Hepatocyte (in vitro differentiated cells): ENCODE measurements at regions not wholly inside any gene's neighbourhood (a gene's known extent, or its start where the extent isn't known, plus 50 kb on each side); places are given as distances from the start of the nearest gene placed in this dataset.

Source experiments
- DNase-seq: peaks from one replicate; pipeline ENCODE4 v3.0.0-alpha.2; 2016; ENCODE audit warnings: low spot score
- H2AFZ ChIP-seq: fragments of 200-600 bp; sonication (generic); 2 replicates; pipeline ENCODE4 v1.6.0; 2016; ENCODE audit warnings: antibody characterized with exemption, mild to moderate bottlenecking
- H3K27ac ChIP-seq: fragments of 200-600 bp; sonication (generic); 2 replicates; pipeline ENCODE4 v1.5.1; 2016; ENCODE audit warnings: mild to moderate bottlenecking
- H3K27me3 ChIP-seq: fragments of 200-600 bp; sonication (generic); 2 replicates; pipeline ENCODE4 v1.6.1; 2016
- H3K36me3 ChIP-seq: fragments of 200-600 bp; sonication (generic); replicated peaks from 2 replicates; pipeline ENCODE4 v1.5.1; 2016; ENCODE audit warnings: low read depth; ENCODE audit not compliant: insufficient read depth
- H3K4me1 ChIP-seq: fragments of 200-600 bp; sonication (generic); 2 replicates; pipeline ENCODE4 v1.5.1; 2016; ENCODE audit warnings: mild to moderate bottlenecking, moderate library complexity; ENCODE audit not compliant: insufficient read depth
- H3K4me2 ChIP-seq: fragments of 200-600 bp; sonication (generic); 2 replicates; pipeline ENCODE4 v1.6.0; 2016
- H3K4me3 ChIP-seq: fragments of 200-600 bp; sonication (generic); 2 replicates; pipeline ENCODE4 v1.5.1; 2016; ENCODE audit warnings: mild to moderate bottlenecking
- H3K79me2 ChIP-seq: fragments of 200-600 bp; sonication (generic); 2 replicates; pipeline ENCODE4 v1.6.0; 2017; ENCODE audit warnings: mild to moderate bottlenecking
- H3K9me2 ChIP-seq: fragments of 200-600 bp; sonication (generic); replicated peaks from 2 replicates; pipeline ENCODE4 v1.6.0; 2017; ENCODE audit warnings: mild to moderate bottlenecking; ENCODE audit not compliant: insufficient read depth
- H3K9me3 ChIP-seq: fragments of 200-600 bp; sonication (generic); 2 replicates; pipeline ENCODE4 v1.5.1; 2016; ENCODE audit warnings: low read depth, mild to moderate bottlenecking
- H4K20me1 ChIP-seq: fragments of 200-600 bp; sonication (generic); 2 replicates; pipeline ENCODE4 v1.6.0; 2016; ENCODE audit warnings: mild to moderate bottlenecking; ENCODE audit not compliant: insufficient read depth, poor library complexity, severe bottlenecking
- CTCF ChIP-seq: fragments of 200-600 bp; sonication (generic); IDR thresholded peaks from 2 replicates; pipeline ENCODE4 v1.5.1; 2016; ENCODE audit warnings: antibody characterized with exemption, mild to moderate bottlenecking; ENCODE audit not compliant: poor library complexity
- EZH2 ChIP-seq: fragments of 200-600 bp; sonication (generic); IDR thresholded peaks from 2 replicates; pipeline ENCODE4 v1.6.1; 2016; ENCODE audit warnings: antibody characterized with exemption, mild to moderate bottlenecking, borderline replicate concordance
- EZH2phosphoT487 ChIP-seq: fragments of 200-600 bp; sonication (generic); IDR thresholded peaks from one replicate; pipeline ENCODE4 v1.6.1; 2018; ENCODE audit warnings: antibody characterized with exemption, mild to moderate bottlenecking, low read depth, moderate library complexity; ENCODE audit not compliant: unreplicated experiment, severe bottlenecking
- WGBS: methylation state at CpG from one replicate; pipeline ENCODE4 v1.1.6; 2016; ENCODE audit warnings: low lambda C conversion rate; ENCODE audit errors: missing lambda C conversion rate; 5-methylcytosine and 5-hydroxymethylcytosine counted together

- H3K9me2 ChIP-seq, result no peaks in the 10 kb centered on the region
- no peak overlapping the region for H3K4me3 ChIP-seq
- TF ChIP-seq EZH2phosphoT487 (no peak), EZH2 (no peak), CTCF (no peak)
- H3K4me2 ChIP-seq, result peak overlapping the region; percentile 9
- DNase-seq, result no peak
- no peaks in the 10 kb centered on the region for H3K79me2 ChIP-seq
- no peak overlapping the region for H3K27ac ChIP-seq
- no peaks in the 10 kb centered on the region for H3K9me3 ChIP-seq
- no peaks in the 10 kb centered on the region for H3K36me3 ChIP-seq
- no peaks in the 10 kb centered on the region for H4K20me1 ChIP-seq
- no peaks in the 10 kb centered on the region for H3K4me1 ChIP-seq
- H2AFZ ChIP-seq, result no peak overlapping the region
- no peaks in the 10 kb centered on the region for H3K27me3 ChIP-seq
- WGBS, result 43% methylated on average over 2 of the region's 2 CpGs
Observed at GRCh38 chr7:18292584-18292983, 203.0 kb upstream of the HDAC9 start.

- H3K4me1 ChIP-seq, result no peaks in the 10 kb centered on the region
- no peak overlapping the region for H2AFZ ChIP-seq
- no peak overlapping the region for H3K4me3 ChIP-seq
- no peaks in the 10 kb centered on the region for H3K9me2 ChIP-seq
- no peaks in the 10 kb centered on the region for H4K20me1 ChIP-seq
- no peak for DNase-seq
- no peaks in the 10 kb centered on the region for H3K36me3 ChIP-seq
- H3K27me3 ChIP-seq, result no peaks in the 10 kb centered on the region
- WGBS, result 89% methylated on average over 2 of the region's 2 CpGs
- no peak for TF ChIP-seq EZH2phosphoT487
- TF ChIP-seq EZH2, result no peak
- no peak for TF ChIP-seq CTCF
- no peak overlapping the region for H3K27ac ChIP-seq
- no peak overlapping the region for H3K4me2 ChIP-seq
- H3K9me3 ChIP-seq, result no peaks in the 10 kb centered on the region
- H3K79me2 ChIP-seq, result no peaks in the 10 kb centered on the region
Observed at GRCh38 chr7:18293759-18294158, 201.8 kb upstream of the HDAC9 start.

GRCh38 chr7:18294411-18294810, 201.1 kb upstream of the HDAC9 start:
- WGBS, result 88% methylated on average over 4 of the region's 4 CpGs
- Histone ChIP-seq H3K27ac (no peak overlapping the region), H3K9me3 (no peaks in the 10 kb centered on the region), H2AFZ (no peak overlapping the region), H3K36me3 (no peaks in the 10 kb centered on the region), H3K4me2 (no peak overlapping the region), H3K4me3 (no peak overlapping the region), H4K20me1 (no peaks in the 10 kb centered on the region), H3K4me1 (no peaks in the 10 kb centered on the region), H3K9me2 (no peaks in the 10 kb centered on the region), H3K27me3 (no peaks in the 10 kb centered on the region), H3K79me2 (no peaks in the 10 kb centered on the region)
- no peak for TF ChIP-seq EZH2
- no peak for TF ChIP-seq EZH2phosphoT487
- no peak for TF ChIP-seq CTCF
- DNase-seq, result no peak

GRCh38 chr7:18295781-18296423, 199.6 kb upstream of the HDAC9 start:
- DNase-seq, result no peak
- Histone ChIP-seq H3K79me2 (no peaks in the 10 kb centered on the region), H3K4me3 (no peak overlapping the region), H3K4me1 (no peaks in the 10 kb centered on the region), H4K20me1 (no peaks in the 10 kb centered on the region), H3K36me3 (no peaks in the 10 kb centered on the region), H2AFZ (no peak overlapping the region), H3K27me3 (no peaks in the 10 kb centered on the region), H3K9me3 (no peaks in the 10 kb centered on the region), H3K4me2 (no peak overlapping the region), H3K9me2 (no peaks in the 10 kb centered on the region), H3K27ac (no peak overlapping the region)
- TF ChIP-seq CTCF (peak; percentile 21), EZH2 (no peak)
- 81% methylated on average over 3 of the region's 3 CpGs for WGBS
